PC-9 (cell line): ENCODE measurements at regions not wholly inside any gene's neighbourhood (a gene's known extent, or its start where the extent isn't known, plus 50 kb on each side); places are given as distances from the start of the nearest gene placed in this dataset.
A peak's percentile ranks its signal among the peaks of the same experiment; 100 is the strongest.

Experiments used
- BruUV-seq: library from RNA; stranded (reverse); fragments of 400-500 nt; replicated peaks from 2 replicates; lab custom pipeline; 2021; lab: Mats Ljungman, UMichigan
- CTCF ChIA-PET: fragments of 300-600 bp; sonication (Branson Sonifier 250); formaldehyde crosslinking; loops from one replicate; lab custom pipeline; 2022; ENCODE audit warnings: antibody characterized with exemption; lab: Charles Lee
- POLR2A ChIA-PET: fragments of 300-600 bp; sonication (Branson Sonifier 250); formaldehyde crosslinking; loops from one replicate; lab custom pipeline; 2022; ENCODE audit warnings: antibody characterized with exemption; ENCODE audit not compliant: unreplicated experiment; lab: Charles Lee
- DNase-seq, 2 experiments: peaks; one replicate each; pipeline versions ENCODE4 v3.0.0 to v3.0.0-alpha.2; 2015 to 2022; ENCODE audit warnings: mixed read lengths in 1 of 2
- H2AFZ ChIP-seq: fragments of 200-600 bp; sonication (generic); 2 replicates; pipeline ENCODE4 v1.8.1; 2017; ENCODE audit warnings: antibody characterized with exemption
- H3F3A ChIP-seq: fragments of 200-600 bp; sonication (generic); 2 replicates; pipeline ENCODE4 v1.8.1; 2017; ENCODE audit warnings: antibody characterized with exemption, mild to moderate bottlenecking, low read depth; ENCODE audit not compliant: insufficient read depth
- H3K27ac ChIP-seq: fragments of 200-600 bp; sonication (generic); 2 replicates; pipeline ENCODE4 v1.6.1; 2016; ENCODE audit warnings: mixed run types
- H3K27me3 ChIP-seq: fragments of 200-600 bp; sonication (generic); 2 replicates; pipeline ENCODE4 v1.6.1; 2016; ENCODE audit warnings: low read depth, mixed run types; ENCODE audit not compliant: insufficient read depth
- H3K36me3 ChIP-seq: fragments of 200-600 bp; sonication (generic); 2 replicates; pipeline ENCODE4 v1.6.1; 2016; ENCODE audit warnings: low read depth, mixed run types
- H3K4me1 ChIP-seq: fragments of 200-600 bp; sonication (generic); replicated peaks from 2 replicates; pipeline ENCODE4 v1.6.1; 2016; ENCODE audit warnings: mixed run types; ENCODE audit not compliant: insufficient read depth
- H3K4me2 ChIP-seq: fragments of 200-600 bp; sonication (generic); 2 replicates; pipeline ENCODE4 v1.6.1; 2017; ENCODE audit warnings: mixed run types
- H3K4me3 ChIP-seq: fragments of 200-600 bp; sonication (generic); 2 replicates; pipeline ENCODE4 v1.6.1; 2016; ENCODE audit warnings: mixed run types
- H3K79me2 ChIP-seq: fragments of 200-600 bp; sonication (generic); 2 replicates; pipeline ENCODE4 v1.6.1; 2017; ENCODE audit warnings: low read depth, mixed run types
- H3K9me2 ChIP-seq: fragments of 200-600 bp; sonication (generic); 2 replicates; pipeline ENCODE4 v1.8.1; 2017; ENCODE audit warnings: mild to moderate bottlenecking; ENCODE audit not compliant: insufficient read depth
- H3K9me3 ChIP-seq: fragments of 200-600 bp; sonication (generic); 2 replicates; pipeline ENCODE4 v1.8.1; 2016; ENCODE audit warnings: low read depth; ENCODE audit not compliant: insufficient read depth
- H4K20me1 ChIP-seq: fragments of 200-600 bp; sonication (generic); 2 replicates; pipeline ENCODE4 v1.8.1; 2017; ENCODE audit not compliant: insufficient read depth
- CTCF ChIP-seq: fragments of 200-600 bp; sonication (generic); conservative IDR thresholded peaks from 2 replicates; pipeline ENCODE4 v1.6.1; 2017; ENCODE audit warnings: mixed run types, antibody characterized with exemption, mild to moderate bottlenecking, moderate library complexity
- EZH2 ChIP-seq: fragments of 200-600 bp; sonication (generic); IDR thresholded peaks from 2 replicates; pipeline ENCODE4 v1.8.0; 2017; ENCODE audit warnings: antibody characterized with exemption, low read depth
- intact Hi-C: fragments of 100-400 bp; cut with micrococcal nuclease; formaldehyde crosslinking; loops from one replicate; pipeline ENCODE4 v1.10.0; 2022; ENCODE audit not compliant: unreplicated experiment

GRCh38 chr12:67916266-67916970, 72.8 kb upstream of the IFNG-AS1 start:
- H3K9me2 ChIP-seq: no peaks in the 10 kb centered on the region
- intact Hi-C loops: no loop called here
- H3F3A ChIP-seq: peaks cover 12% of the 10 kb centered on the region; the same call in 1 of the 2 replicates
- H3K4me1 ChIP-seq: peaks cover 35% of the 10 kb centered on the region
- no TSS peak for BruUV-seq
- DNase-seq: no peak
- H3K79me2 ChIP-seq: no peaks in the 10 kb centered on the region
- no peak overlapping the region for H3K27ac ChIP-seq
- H3K4me3 ChIP-seq: no peak overlapping the region
- no peaks in the 10 kb centered on the region for H4K20me1 ChIP-seq
- no peak overlapping the region for H2AFZ ChIP-seq
- no peak overlapping the region for H3K4me2 ChIP-seq
- TF ChIP-seq CTCF (no peak), EZH2 (no peak)
- no peaks in the 10 kb centered on the region for H3K27me3 ChIP-seq
- no peaks in the 10 kb centered on the region for H3K36me3 ChIP-seq
- ChIA-PET CTCF (no interaction called here), POLR2A (interaction anchor here (0.6 kb wide), 1 partner anchor 162 kb away, joined by 6 read pairs; no protein-coding TSS in a partner anchor)
- H3K9me3 ChIP-seq: no peaks in the 10 kb centered on the region; the same call in 1 of the 2 replicates

- Histone ChIP-seq H3K27ac (no peak overlapping the region), H3F3A (peaks cover 12% of the 10 kb centered on the region; the same call in 1 of the 2 replicates), H2AFZ (no peak overlapping the region), H3K36me3 (no peaks in the 10 kb centered on the region), H3K4me3 (no peak overlapping the region), H3K79me2 (no peaks in the 10 kb centered on the region), H3K4me1 (peaks cover 43% of the 10 kb centered on the region), H3K4me2 (no peak overlapping the region), H3K9me3 (no peaks in the 10 kb centered on the region; the same call in 1 of the 2 replicates), H3K27me3 (no peaks in the 10 kb centered on the region), H4K20me1 (no peaks in the 10 kb centered on the region), H3K9me2 (no peaks in the 10 kb centered on the region)
- no peak for TF ChIP-seq EZH2
- TF ChIP-seq CTCF: no peak
- POLR2A ChIA-PET: no interaction called here
- intact Hi-C loops: no loop called here
- no TSS peak for BruUV-seq
- CTCF ChIA-PET: no interaction called here
- DNase-seq: no peak
Observed at GRCh38 chr12:67917811-67918210, 71.4 kb upstream of the IFNG-AS1 start.

GRCh38 chr12:67918441-67918840, 70.8 kb upstream of the IFNG-AS1 start:
- no peaks in the 10 kb centered on the region for H3K79me2 ChIP-seq
- no peak for TF ChIP-seq CTCF
- CTCF ChIA-PET: no interaction called here
- no peak overlapping the region for H3K4me2 ChIP-seq
- no peak overlapping the region for H3K4me3 ChIP-seq
- H3K27ac ChIP-seq: peak overlapping the region; percentile 46; the same call in 1 of the 2 replicates
- BruUV-seq: no TSS peak
- H3K36me3 ChIP-seq: no peaks in the 10 kb centered on the region
- POLR2A ChIA-PET: no interaction called here
- H3K4me1 ChIP-seq: peaks cover 43% of the 10 kb centered on the region
- DNase-seq: no peak
- H3K9me3 ChIP-seq: no peaks in the 10 kb centered on the region; the same call in 1 of the 2 replicates
- no peaks in the 10 kb centered on the region for H3K27me3 ChIP-seq
- H3F3A ChIP-seq: peaks cover 12% of the 10 kb centered on the region; the same call in 1 of the 2 replicates
- H3K9me2 ChIP-seq: no peaks in the 10 kb centered on the region
- H4K20me1 ChIP-seq: no peaks in the 10 kb centered on the region
- intact Hi-C loops: no loop called here
- H2AFZ ChIP-seq: no peak overlapping the region
